ENCODE measurements at regions not wholly inside any gene's neighbourhood (a gene's known extent, or its start where the extent isn't known, plus 50 kb on each side); places are given as distances from the start of the nearest gene placed in this dataset.

GRCh38 chr1:36585569-36586548 lies 103.1 kb upstream of the CSF3R start:
- no peak for TF ChIP-seq CTCF (IDR thresholded peaks at IDR 0.05)
- TF ChIP-seq POLR2A (IDR thresholded peaks at IDR 0.05): no peak
